H1 (cell line): ENCODE measurements at regions not wholly inside any gene's neighbourhood (a gene's known extent, or its start where the extent isn't known, plus 50 kb on each side); places are given as distances from the start of the nearest gene placed in this dataset.

Experiments used
- BACH1 ChIP-seq: IDR thresholded peaks from 2 replicates; pipeline ENCODE4 v1.6.1; 2012; ENCODE audit warnings: low read length, improper control_type of control experiment
- FOSL1 ChIP-seq: IDR thresholded peaks from 2 replicates; pipeline ENCODE4 v1.6.1; 2011; ENCODE audit warnings: mild to moderate bottlenecking, low read depth, low read length, moderate library complexity; ENCODE audit not compliant: insufficient read depth
- GABPA ChIP-seq: IDR thresholded peaks from 2 replicates; pipeline ENCODE4 v1.6.1; 2011; ENCODE audit warnings: mild to moderate bottlenecking, low read length, moderate library complexity, borderline replicate concordance; ENCODE audit not compliant: insufficient read depth
- HDAC6 ChIP-seq: IDR thresholded peaks from one replicate; pipeline ENCODE4 v1.7.1; 2012; ENCODE audit warnings: low read depth, mild to moderate bottlenecking, inconsistent platforms, low read length, moderate library complexity
- ZNF274 ChIP-seq: IDR thresholded peaks from 2 replicates; pipeline ENCODE4 v1.7.0; 2012; ENCODE audit warnings: low read length, borderline replicate concordance; ENCODE audit errors: extremely low read depth

- TF ChIP-seq HDAC6 (no peak), GABPA (no peak), BACH1 (no peak), ZNF274 (no peak), FOSL1 (no peak)
These were observed 117.9 kb upstream of the IL12A start (continued) for GRCh38 chr3:159870723-159871122.
